Keratinocyte (primary cell): ENCODE measurements at regions not wholly inside any gene's neighbourhood (a gene's known extent, or its start where the extent isn't known, plus 50 kb on each side); places are given as distances from the start of the nearest gene placed in this dataset.

Source experiments
- DNase-seq: peaks from one replicate; pipeline ENCODE4 v3.0.0-alpha.2; 2011; ENCODE audit warnings: low read depth, missing footprints, low spot score
- FAIRE-seq: peaks from 2 replicates; lab custom pipeline; 2011; peaks lifted over from hg19 to GRCh38; lab: Jason Lieb, UNC
- H2AFZ ChIP-seq: 2 replicates; pipeline ENCODE4 v1.6.0; 2012; ENCODE audit warnings: low read length, control low read depth, inconsistent platforms; ENCODE audit not compliant: control insufficient read depth
- H3K27ac ChIP-seq: 2 replicates; pipeline ENCODE4 v1.5.1; 2011; ENCODE audit warnings: low read length; ENCODE audit not compliant: control insufficient read depth, insufficient read depth
- H3K27me3 ChIP-seq: 3 replicates; pipeline ENCODE4 v1.6.0; 2011; ENCODE audit warnings: low read length; ENCODE audit not compliant: control insufficient read depth, insufficient read depth; ENCODE audit errors: extremely low read depth
- H3K36me3 ChIP-seq, 2 experiments: 2 replicates in 1 of 2; 3 replicates in 1 of 2; pipeline ENCODE4 v1.5.1; 2011; ENCODE audit warnings: low read length in 2 of 2, mild to moderate bottlenecking in 1 of 2; ENCODE audit not compliant: control insufficient read depth in 2 of 2, insufficient read depth in 2 of 2; ENCODE audit errors: extremely low read depth in 1 of 2
- H3K4me1 ChIP-seq: 3 replicates; pipeline ENCODE4 v1.5.1; 2011; ENCODE audit warnings: low read length; ENCODE audit not compliant: control insufficient read depth, insufficient read depth; ENCODE audit errors: extremely low read depth
- H3K4me2 ChIP-seq: 3 replicates; pipeline ENCODE4 v1.6.0; 2011; ENCODE audit warnings: low read depth, low read length; ENCODE audit not compliant: control insufficient read depth, insufficient read depth; ENCODE audit errors: extremely low read depth
- H3K4me3 ChIP-seq, 3 experiments: fragments of 200-600 bp in 1 of 3; sonication (generic) in 1 of 3; 2 replicates in 2 of 3; 3 replicates in 1 of 3; pipeline ENCODE4 v1.5.1; 2011 to 2016; ENCODE audit warnings: low read length in 3 of 3, mild to moderate bottlenecking in 3 of 3, control low read depth in 2 of 3, inconsistent platforms in 1 of 3, low read depth in 1 of 3, mixed read lengths in 1 of 3, mixed run types in 1 of 3, moderate library complexity in 1 of 3; ENCODE audit not compliant: control insufficient read depth in 2 of 3, insufficient read depth in 2 of 3; ENCODE audit errors: extremely low read depth in 1 of 3
- H3K79me2 ChIP-seq: 2 replicates; pipeline ENCODE4 v1.6.0; 2012; ENCODE audit warnings: low read length; ENCODE audit not compliant: control insufficient read depth, insufficient read depth
- H3K9ac ChIP-seq: 3 replicates; pipeline ENCODE4 v1.6.0; 2011; ENCODE audit warnings: low read length; ENCODE audit not compliant: control insufficient read depth, insufficient read depth; ENCODE audit errors: extremely low read depth
- H3K9me1 ChIP-seq: 3 replicates; pipeline ENCODE4 v1.6.0; 2011; ENCODE audit warnings: low read length; ENCODE audit not compliant: control insufficient read depth, insufficient read depth; ENCODE audit errors: extremely low read depth
- H3K9me3 ChIP-seq: 2 replicates; pipeline ENCODE4 v1.5.1; 2012; ENCODE audit warnings: low read depth, low read length; ENCODE audit not compliant: control insufficient read depth
- H4K20me1 ChIP-seq: 3 replicates; pipeline ENCODE4 v1.6.0; 2011; ENCODE audit warnings: low read length; ENCODE audit not compliant: control insufficient read depth, insufficient read depth; ENCODE audit errors: extremely low read depth
- EZH2 ChIP-seq: IDR thresholded peaks from one replicate; pipeline ENCODE4 v1.6.1; 2012; ENCODE audit warnings: inconsistent platforms, mild to moderate bottlenecking, low read length, moderate library complexity
- dilution Hi-C: fragments of 300-500 bp; cut with MboI; formaldehyde crosslinking; loops from one replicate; pipeline ENCODE4 v1.7.0; 2020; ENCODE audit warnings: low sequenced_read_pairs; ENCODE audit not compliant: extremely low pct_ligation_motif_present
- TF ChIP-seq, protein P1 (sequence below), 3 experiments: IDR thresholded peaks in 1 of 3; conservative IDR thresholded peaks in 1 of 3; optimal IDR thresholded peaks in 1 of 3; 2 replicates in 2 of 3; 3 replicates in 1 of 3; pipeline versions ENCODE3 to v1.5.1; 2011; ENCODE audit warnings: low read length in 3 of 3, mild to moderate bottlenecking in 3 of 3, moderate library complexity in 2 of 3, control low read depth in 1 of 3, inconsistent platforms in 1 of 3; ENCODE audit not compliant: insufficient read depth in 2 of 3; ENCODE audit errors: extremely low read depth in 1 of 3

DNA sequence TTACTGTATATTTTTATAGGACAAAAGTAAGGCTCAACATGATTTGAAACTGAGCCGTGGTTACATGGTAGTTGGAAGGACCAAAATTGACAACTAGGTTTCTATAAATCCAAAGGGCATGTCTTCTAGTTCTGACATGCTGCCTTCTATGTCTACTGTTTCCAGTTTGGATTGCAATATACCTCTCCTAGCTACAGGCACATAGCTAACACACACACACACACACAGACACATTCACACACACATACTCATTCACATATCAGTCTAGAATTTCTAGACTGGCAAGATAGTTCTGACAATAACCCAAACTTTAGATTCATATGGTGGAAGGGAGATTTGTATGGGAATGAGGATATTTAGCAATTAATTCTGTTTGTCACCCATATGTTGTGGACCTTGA, 544.8 kb upstream of the CAMK1G start:
- no peak for TF ChIP-seq EZH2
- TF ChIP-seq, protein P1, sequence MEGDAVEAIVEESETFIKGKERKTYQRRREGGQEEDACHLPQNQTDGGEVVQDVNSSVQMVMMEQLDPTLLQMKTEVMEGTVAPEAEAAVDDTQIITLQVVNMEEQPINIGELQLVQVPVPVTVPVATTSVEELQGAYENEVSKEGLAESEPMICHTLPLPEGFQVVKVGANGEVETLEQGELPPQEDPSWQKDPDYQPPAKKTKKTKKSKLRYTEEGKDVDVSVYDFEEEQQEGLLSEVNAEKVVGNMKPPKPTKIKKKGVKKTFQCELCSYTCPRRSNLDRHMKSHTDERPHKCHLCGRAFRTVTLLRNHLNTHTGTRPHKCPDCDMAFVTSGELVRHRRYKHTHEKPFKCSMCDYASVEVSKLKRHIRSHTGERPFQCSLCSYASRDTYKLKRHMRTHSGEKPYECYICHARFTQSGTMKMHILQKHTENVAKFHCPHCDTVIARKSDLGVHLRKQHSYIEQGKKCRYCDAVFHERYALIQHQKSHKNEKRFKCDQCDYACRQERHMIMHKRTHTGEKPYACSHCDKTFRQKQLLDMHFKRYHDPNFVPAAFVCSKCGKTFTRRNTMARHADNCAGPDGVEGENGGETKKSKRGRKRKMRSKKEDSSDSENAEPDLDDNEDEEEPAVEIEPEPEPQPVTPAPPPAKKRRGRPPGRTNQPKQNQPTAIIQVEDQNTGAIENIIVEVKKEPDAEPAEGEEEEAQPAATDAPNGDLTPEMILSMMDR (optimal IDR thresholded peaks at IDR 0.05 in 1 of 3, IDR thresholded peaks at IDR 0.05 in 1 of 3, conservative IDR thresholded peaks at IDR 0.05 in 1 of 3; ENCODE audit: extremely low read depth in 1 of 3, insufficient read depth in 2 of 3, low read length in 3 of 3): no peak
- Histone ChIP-seq H3K27me3 (no peaks in the 10 kb centered on the region), H3K27ac (peak overlapping the region; percentile 96), H3K9ac (peak overlapping the region; percentile 26), H3K79me2 (no peaks in the 10 kb centered on the region), H3K4me1 (peaks cover 35% of the 10 kb centered on the region), H3K36me3 (no peaks in the 10 kb centered on the region), H2AFZ (no peak overlapping the region), H4K20me1 (no peaks in the 10 kb centered on the region), H3K4me2 (peak overlapping the region; percentile 79), H3K9me3 (no peaks in the 10 kb centered on the region), H3K4me3 (no peak overlapping the region), H3K9me1 (no peaks in the 10 kb centered on the region)
- peak; percentile 79 for FAIRE-seq
- peak; percentile 49 for DNase-seq
- dilution Hi-C loops: no loop called here

- dilution Hi-C loops: no loop called here
- Histone ChIP-seq H3K9me1 (no peaks in the 10 kb centered on the region), H3K79me2 (no peaks in the 10 kb centered on the region), H3K27me3 (no peaks in the 10 kb centered on the region), H2AFZ (no peak overlapping the region), H3K9me3 (no peaks in the 10 kb centered on the region), H4K20me1 (no peaks in the 10 kb centered on the region), H3K4me2 (no peak overlapping the region), H3K9ac (no peak overlapping the region), H3K4me1 (peaks cover 44% of the 10 kb centered on the region), H3K36me3 (no peaks in the 10 kb centered on the region), H3K27ac (peak overlapping the region; percentile 96), H3K4me3 (no peak overlapping the region)
- DNase-seq (no peak), FAIRE-seq (peak; percentile 93)
- TF ChIP-seq, protein P1 (optimal IDR thresholded peaks at IDR 0.05 in 1 of 3, IDR thresholded peaks at IDR 0.05 in 1 of 3, conservative IDR thresholded peaks at IDR 0.05 in 1 of 3; ENCODE audit: extremely low read depth in 1 of 3, insufficient read depth in 2 of 3, low read length in 3 of 3): no peak
- TF ChIP-seq EZH2: no peak
Observed at GRCh38 chr1:209040351-209040750, 543.2 kb upstream of the CAMK1G start.
